Endodermal cell (in vitro differentiated cells): ENCODE measurements at regions not wholly inside any gene's neighbourhood (a gene's known extent, or its start where the extent isn't known, plus 50 kb on each side); places are given as distances from the start of the nearest gene placed in this dataset.

ENCODE experiments used
- DNase-seq: peaks from one replicate; pipeline ENCODE4 v3.0.0-alpha.2; 2017
- H3K27ac ChIP-seq: 2 replicates; pipeline ENCODE4 v1.5.1; 2013; ENCODE audit warnings: mild to moderate bottlenecking, low read depth, low read length, moderate library complexity
- H3K27me3 ChIP-seq: 2 replicates; pipeline ENCODE4 v1.6.1; 2013; ENCODE audit warnings: mild to moderate bottlenecking, low read length, moderate library complexity; ENCODE audit not compliant: insufficient read depth, control insufficient read depth, poor library complexity, severe bottlenecking
- H3K36me3 ChIP-seq: 2 replicates; pipeline ENCODE4 v1.7.0; 2013; ENCODE audit warnings: mild to moderate bottlenecking, low read length, moderate library complexity; ENCODE audit not compliant: control insufficient read depth, insufficient read depth
- H3K4me1 ChIP-seq: one replicate; pipeline ENCODE4 v1.7.0; 2013; ENCODE audit warnings: low read length; ENCODE audit not compliant: control insufficient read depth, insufficient read depth
- H3K4me3 ChIP-seq: 2 replicates; pipeline ENCODE4 v1.5.1; 2013; ENCODE audit warnings: mild to moderate bottlenecking, low read length, moderate library complexity
- H3K9ac ChIP-seq: 2 replicates; pipeline ENCODE4 v1.6.1; 2013; ENCODE audit warnings: mild to moderate bottlenecking, low read length, moderate library complexity; ENCODE audit not compliant: poor library complexity, severe bottlenecking; ENCODE audit errors: extremely low read depth
- H3K9me3 ChIP-seq: 2 replicates; pipeline ENCODE4 v1.6.1; 2013; ENCODE audit warnings: mild to moderate bottlenecking, low read length, moderate library complexity; ENCODE audit not compliant: control insufficient read depth
- H3K27ac Mint-ChIP-seq: 2 replicates; pipeline ENCODE4 v1.8.0; 2020; ENCODE audit warnings: mixed read lengths
- H3K27me3 Mint-ChIP-seq: 2 replicates; pipeline ENCODE4 v1.8.0; 2021; ENCODE audit warnings: mild to moderate bottlenecking, mixed read lengths; ENCODE audit not compliant: insufficient read depth
- H3K36me3 Mint-ChIP-seq: 2 replicates; pipeline ENCODE4 v1.8.0; 2020; ENCODE audit warnings: low read depth, mixed read lengths
- H3K4me1 Mint-ChIP-seq: 2 replicates; pipeline ENCODE4 v1.8.0; 2020; ENCODE audit warnings: mixed read lengths
- H3K4me3 Mint-ChIP-seq: 2 replicates; pipeline ENCODE4 v1.8.0; 2020; ENCODE audit warnings: mild to moderate bottlenecking, moderate library complexity, mixed read lengths
- H3K9me3 Mint-ChIP-seq: 2 replicates; pipeline ENCODE4 v1.8.0; 2020; ENCODE audit warnings: mild to moderate bottlenecking, mixed read lengths
- CTCF ChIP-seq: fragments of 200-600 bp; sonication (generic); conservative IDR thresholded peaks from 2 replicates; pipeline ENCODE4 v1.5.0; 2021; ENCODE audit warnings: antibody characterized with exemption, mild to moderate bottlenecking
- WGBS, 2 experiments: methylation state at CpG; one replicate each; pipeline versions ENCODE4 v1.1.5 to v1.1.7; 2013; ENCODE audit warnings: missing lambda C conversion rate in 2 of 2, mixed read lengths in 1 of 2; ENCODE audit not compliant: insufficient coverage in 1 of 2, insufficient read length in 1 of 2; 5-methylcytosine and 5-hydroxymethylcytosine counted together

GRCh38 chrX:7220121-7220520 lies 72.2 kb upstream of the PUDP start:
- Histone ChIP-seq H3K4me1 (no peaks in the 10 kb centered on the region), H3K27me3 (no peaks in the 10 kb centered on the region), H3K9ac (no peak overlapping the region), H3K27ac (no peak overlapping the region), H3K9me3 (no peaks in the 10 kb centered on the region), H3K36me3 (no peaks in the 10 kb centered on the region), H3K4me3 (no peak overlapping the region)
- H3K9me3 Mint-ChIP-seq, result no peaks in the 10 kb centered on the region
- WGBS, 2 experiments, result 91% methylated on average over 6 of the region's 10 CpGs; no CpG with 5 or more reads in 1 of the 2 experiments
- H3K4me1 Mint-ChIP-seq, result peaks cover 4% of the 10 kb centered on the region
- no peak for DNase-seq
- H3K27ac Mint-ChIP-seq, result no peak overlapping the region
- TF ChIP-seq CTCF, result no peak
- H3K36me3 Mint-ChIP-seq, result no peaks in the 10 kb centered on the region
- H3K4me3 Mint-ChIP-seq, result no peak overlapping the region
- H3K27me3 Mint-ChIP-seq, result no peaks in the 10 kb centered on the region

DNA sequence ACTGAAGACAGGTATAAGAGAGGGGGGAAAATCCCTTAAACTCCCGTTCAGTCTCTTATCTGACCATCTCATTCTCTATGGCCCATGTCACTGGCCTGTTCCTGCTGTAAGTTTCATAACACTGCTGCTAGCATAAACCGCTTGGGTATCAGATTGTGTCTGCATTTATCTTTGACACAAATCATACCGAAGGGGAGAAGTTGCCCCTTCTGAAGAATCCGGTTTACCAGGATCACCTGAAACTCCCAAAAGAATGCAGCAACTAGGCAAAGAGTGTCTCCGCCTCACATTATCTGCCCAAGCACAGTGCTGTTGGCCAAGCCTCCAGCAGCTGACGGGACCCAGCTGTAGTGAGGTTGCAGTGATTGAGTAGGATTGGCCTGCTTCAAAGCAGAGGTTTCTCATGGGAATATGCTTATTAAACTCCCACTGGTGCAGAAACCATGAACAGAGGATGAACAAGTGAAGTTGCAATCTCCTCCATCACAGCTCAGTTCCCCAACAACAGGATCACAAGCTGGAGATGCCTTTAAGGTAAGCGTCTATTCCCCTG lies 71.3 kb upstream of the PUDP start:
- Mint-ChIP-seq H3K36me3 (no peaks in the 10 kb centered on the region), H3K27ac (no peak overlapping the region), H3K27me3 (no peaks in the 10 kb centered on the region), H3K9me3 (no peaks in the 10 kb centered on the region), H3K4me3 (no peak overlapping the region), H3K4me1 (peaks cover 4% of the 10 kb centered on the region)
- H3K4me3 ChIP-seq, result no peak overlapping the region
- H3K27ac ChIP-seq, result no peak overlapping the region
- no peaks in the 10 kb centered on the region for H3K4me1 ChIP-seq
- no peak for DNase-seq
- no peaks in the 10 kb centered on the region for H3K36me3 ChIP-seq
- WGBS, 2 experiments, result 92 to 93% methylated on average over 2 to 7 of the region's 7 CpGs
- no peaks in the 10 kb centered on the region for H3K27me3 ChIP-seq
- H3K9me3 ChIP-seq, result no peaks in the 10 kb centered on the region
- TF ChIP-seq CTCF, result no peak
- H3K9ac ChIP-seq, result no peak overlapping the region

- H3K27ac Mint-ChIP-seq, result peak overlapping the region; percentile 31
- Histone ChIP-seq H3K9me3 (no peaks in the 10 kb centered on the region), H3K4me1 (no peaks in the 10 kb centered on the region), H3K27me3 (no peaks in the 10 kb centered on the region), H3K27ac (no peak overlapping the region), H3K36me3 (no peaks in the 10 kb centered on the region), H3K9ac (no peak overlapping the region), H3K4me3 (no peak overlapping the region)
- peaks cover 4% of the 10 kb centered on the region for H3K4me1 Mint-ChIP-seq
- H3K4me3 Mint-ChIP-seq, result no peak overlapping the region
- no peaks in the 10 kb centered on the region for H3K9me3 Mint-ChIP-seq
- no peaks in the 10 kb centered on the region for H3K36me3 Mint-ChIP-seq
- WGBS, 2 experiments, result 83 to 90% methylated on average over 2 to 7 of the region's 8 CpGs
- DNase-seq, result no peak
- no peaks in the 10 kb centered on the region for H3K27me3 Mint-ChIP-seq
- TF ChIP-seq CTCF, result no peak
Measured at GRCh38 chrX:7218321-7219152, 70.6 kb upstream of the PUDP start.
